Adipocyte (in vitro differentiated cells): ENCODE measurements at regions not wholly inside any gene's neighbourhood (a gene's known extent, or its start where the extent isn't known, plus 50 kb on each side); places are given as distances from the start of the nearest gene placed in this dataset.
A peak's percentile ranks its signal among the peaks of the same experiment; 100 is the strongest.

ENCODE experiments used
- DNase-seq: peaks from one replicate; pipeline ENCODE4 v3.0.0-alpha.2; 2015; ENCODE audit warnings: low read depth
- H3K27me3 ChIP-seq: replicated peaks from 2 replicates; pipeline ENCODE4 v1.7.0; 2013; ENCODE audit warnings: mild to moderate bottlenecking, low read length, moderate library complexity; ENCODE audit not compliant: control insufficient read depth, insufficient read depth
- H3K36me3 ChIP-seq: 2 replicates; pipeline ENCODE4 v1.7.0; 2013; ENCODE audit warnings: low read length, mild to moderate bottlenecking, moderate library complexity; ENCODE audit not compliant: control insufficient read depth, insufficient read depth, severe bottlenecking
- H3K4me1 ChIP-seq: 2 replicates; pipeline ENCODE4 v1.7.0; 2013; ENCODE audit warnings: mild to moderate bottlenecking, low read length, moderate library complexity; ENCODE audit not compliant: control insufficient read depth, insufficient read depth
- H3K4me3 ChIP-seq: 2 replicates; pipeline ENCODE4 v1.7.0; 2013; ENCODE audit warnings: mild to moderate bottlenecking, low read length, moderate library complexity
- H3K9ac ChIP-seq: 2 replicates; pipeline ENCODE4 v1.7.0; 2013; ENCODE audit warnings: mild to moderate bottlenecking, low read length, moderate library complexity
- H3K9me3 ChIP-seq: 2 replicates; pipeline ENCODE4 v1.7.0; 2013; ENCODE audit warnings: mild to moderate bottlenecking, low read length, moderate library complexity; ENCODE audit not compliant: control insufficient read depth

DNA sequence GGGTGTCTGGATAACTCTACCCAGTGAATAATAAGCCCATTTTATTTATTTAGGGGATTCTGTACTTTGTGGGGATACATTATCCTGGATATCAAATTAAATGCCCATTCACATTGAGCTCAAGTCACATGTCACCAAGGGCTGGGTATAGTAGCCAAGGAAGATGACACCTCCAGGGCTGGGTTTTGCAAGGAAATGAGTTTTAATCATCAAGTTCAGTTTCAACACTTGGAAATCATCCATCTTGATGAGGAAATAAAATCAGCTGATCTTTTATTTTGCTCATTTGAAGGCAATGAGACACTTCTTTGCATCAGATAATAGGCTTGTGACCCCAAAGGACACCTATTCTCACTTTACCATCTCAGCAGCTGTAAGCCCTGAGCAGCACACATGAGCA lies 80.0 kb upstream of the TNR start:
- no peak for DNase-seq
- no peaks in the 10 kb centered on the region for H3K27me3 ChIP-seq
- no peak overlapping the region for H3K9ac ChIP-seq
- H3K9me3 ChIP-seq = no peaks in the 10 kb centered on the region
- H3K36me3 ChIP-seq = no peaks in the 10 kb centered on the region
- H3K4me3 ChIP-seq = no peak overlapping the region
- peaks cover 20% of the 10 kb centered on the region for H3K4me1 ChIP-seq

DNA sequence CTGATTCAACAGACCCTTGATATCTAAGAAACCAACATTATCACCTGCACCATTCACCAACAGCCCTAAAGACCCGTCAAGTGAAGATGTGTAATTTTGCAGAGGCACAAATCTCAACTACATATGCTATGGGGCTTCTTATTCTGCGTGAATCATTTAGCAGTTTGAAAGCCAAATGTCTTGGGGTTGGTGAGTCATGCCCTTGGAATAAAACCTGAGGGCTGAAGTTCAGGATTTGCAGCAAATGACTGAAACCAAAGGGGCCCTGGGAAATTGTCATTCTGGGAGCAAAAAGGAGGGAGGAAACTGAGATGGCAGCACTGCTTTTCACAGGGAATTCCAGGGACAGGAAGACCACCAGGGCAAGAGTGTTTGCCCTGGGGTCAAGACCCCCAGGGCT lies 79.2 kb upstream of the TNR start:
- H3K4me1 ChIP-seq = peaks cover 20% of the 10 kb centered on the region
- no peaks in the 10 kb centered on the region for H3K27me3 ChIP-seq
- H3K9ac ChIP-seq = peak overlapping the region; percentile 26
- DNase-seq = peak; percentile 27
- H3K36me3 ChIP-seq = no peaks in the 10 kb centered on the region
- H3K9me3 ChIP-seq = no peaks in the 10 kb centered on the region
- no peak overlapping the region for H3K4me3 ChIP-seq

DNA sequence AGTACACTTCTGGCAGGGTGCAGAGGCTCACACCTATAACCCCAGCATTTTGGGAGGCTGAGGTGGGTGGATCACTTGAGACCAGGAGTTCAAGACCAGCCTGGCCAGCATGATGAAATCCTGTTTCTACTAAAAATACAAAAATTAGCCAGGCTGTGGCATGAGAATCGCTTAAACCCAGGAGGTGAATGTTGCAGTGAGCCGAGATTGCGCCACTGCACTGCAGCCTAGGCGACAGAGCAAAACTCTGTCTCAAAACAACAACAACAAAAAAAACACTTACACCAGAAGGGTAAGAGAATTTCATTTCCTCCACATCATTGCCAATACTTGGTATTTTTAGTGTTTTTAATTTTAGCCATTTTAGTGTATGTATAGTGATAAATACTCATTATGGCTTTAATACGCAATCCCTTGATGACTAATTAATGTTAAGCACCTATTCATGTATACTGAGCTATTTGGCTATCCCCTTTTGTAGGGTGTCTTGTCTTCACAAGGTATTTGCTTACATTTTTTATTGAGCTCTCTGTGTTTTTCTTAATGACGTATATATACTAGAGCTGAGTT lies 77.1 kb upstream of the TNR start:
- Histone ChIP-seq H3K9me3 (no peaks in the 10 kb centered on the region), H3K27me3 (no peaks in the 10 kb centered on the region), H3K36me3 (no peaks in the 10 kb centered on the region), H3K9ac (no peak overlapping the region), H3K4me3 (no peak overlapping the region), H3K4me1 (peaks cover 20% of the 10 kb centered on the region)
- DNase-seq = no peak

DNA sequence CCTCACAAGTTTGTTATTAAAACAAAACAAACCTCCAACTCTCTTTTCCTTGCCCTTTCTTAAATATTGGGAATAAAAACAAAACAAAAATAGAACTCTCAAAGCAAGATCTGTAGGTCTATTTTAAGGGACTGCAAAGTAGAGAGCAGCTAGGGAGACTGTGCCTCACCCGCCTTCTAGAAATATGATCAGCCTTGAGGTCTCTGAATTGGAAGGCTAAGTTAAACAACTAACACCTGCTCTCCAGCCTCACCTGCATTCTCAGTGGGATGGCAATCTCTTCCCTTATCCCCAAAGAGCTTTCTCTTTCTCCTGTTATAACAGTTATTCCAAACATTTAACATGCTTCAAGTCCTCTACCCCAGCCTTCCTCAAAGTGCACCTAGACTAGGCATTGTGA lies 75.5 kb upstream of the TNR start:
- Histone ChIP-seq H3K36me3 (no peaks in the 10 kb centered on the region), H3K27me3 (no peaks in the 10 kb centered on the region), H3K9ac (no peak overlapping the region), H3K9me3 (no peaks in the 10 kb centered on the region), H3K4me3 (no peak overlapping the region), H3K4me1 (peaks cover 19% of the 10 kb centered on the region)
- DNase-seq = no peak

DNA sequence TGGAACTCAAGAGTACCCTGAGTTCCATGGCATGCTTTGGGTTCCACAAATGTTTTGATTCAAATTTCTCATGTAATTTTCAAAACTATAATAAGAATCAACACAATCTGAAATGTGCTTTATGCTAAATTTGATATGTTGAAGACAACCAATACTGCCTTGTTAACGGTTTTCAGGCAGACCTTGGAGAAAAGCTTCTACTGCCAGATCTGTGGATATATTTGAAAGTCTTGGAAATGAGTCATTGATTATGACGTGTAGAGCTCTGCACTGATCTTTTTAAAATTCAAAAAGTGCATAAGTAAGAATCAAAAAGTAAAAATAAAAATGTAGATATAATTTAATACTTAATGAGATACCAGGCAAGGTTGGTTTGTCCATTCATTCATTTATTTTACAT lies 74.0 kb upstream of the TNR start:
- no peaks in the 10 kb centered on the region for H3K36me3 ChIP-seq

DNA sequence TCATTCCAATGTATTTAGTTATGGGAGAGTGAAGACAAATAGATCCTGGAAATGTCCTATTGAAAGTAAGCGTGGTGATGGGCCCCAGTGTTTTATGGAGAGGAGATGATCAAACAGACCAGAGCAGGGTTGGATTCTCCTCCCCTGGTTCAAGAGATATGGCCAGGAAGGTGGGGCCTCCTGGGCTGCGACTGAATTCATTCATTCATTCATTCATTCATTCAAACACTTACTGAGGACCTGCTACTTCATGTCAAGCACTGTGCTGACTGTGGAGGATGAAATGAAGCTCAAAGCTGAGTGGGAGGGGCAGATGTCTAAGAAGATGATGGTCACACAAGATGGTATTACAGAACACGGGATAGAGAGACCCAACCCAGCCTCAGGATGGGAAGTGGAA lies 71.5 kb upstream of the TNR start:
- H3K27me3 ChIP-seq = no peaks in the 10 kb centered on the region
- no peaks in the 10 kb centered on the region for H3K4me1 ChIP-seq
- H3K9me3 ChIP-seq = peaks cover 3% of the 10 kb centered on the region
- no peaks in the 10 kb centered on the region for H3K36me3 ChIP-seq
- no peak overlapping the region for H3K4me3 ChIP-seq
- no peak for DNase-seq
- no peak overlapping the region for H3K9ac ChIP-seq

More for the DNA sequence above, 74.0 kb upstream of the TNR start:
- Histone ChIP-seq H3K27me3 (no peaks in the 10 kb centered on the region), H3K4me3 (no peak overlapping the region), H3K9ac (no peak overlapping the region), H3K9me3 (peaks cover 1% of the 10 kb centered on the region), H3K4me1 (peaks cover 4% of the 10 kb centered on the region)
- no peak for DNase-seq

DNA sequence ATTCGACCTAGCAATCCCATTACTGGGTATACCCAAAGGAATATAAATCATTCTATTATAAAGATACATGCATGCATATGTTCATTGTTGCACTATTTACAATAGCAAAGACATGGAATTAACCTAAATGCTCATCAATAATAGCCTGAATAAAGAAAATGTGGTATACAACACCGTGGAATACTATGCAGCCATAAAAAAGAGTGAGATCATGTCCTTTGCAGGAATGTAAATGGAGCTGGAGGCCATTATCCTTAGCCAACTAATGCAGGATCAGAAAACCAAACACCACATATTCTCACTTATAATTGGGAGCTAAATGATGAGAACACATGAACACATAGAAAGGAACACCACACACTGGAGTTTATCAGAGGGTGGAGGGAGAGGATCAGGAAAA lies 69.5 kb upstream of the TNR start:
- no peak for DNase-seq

DNA sequence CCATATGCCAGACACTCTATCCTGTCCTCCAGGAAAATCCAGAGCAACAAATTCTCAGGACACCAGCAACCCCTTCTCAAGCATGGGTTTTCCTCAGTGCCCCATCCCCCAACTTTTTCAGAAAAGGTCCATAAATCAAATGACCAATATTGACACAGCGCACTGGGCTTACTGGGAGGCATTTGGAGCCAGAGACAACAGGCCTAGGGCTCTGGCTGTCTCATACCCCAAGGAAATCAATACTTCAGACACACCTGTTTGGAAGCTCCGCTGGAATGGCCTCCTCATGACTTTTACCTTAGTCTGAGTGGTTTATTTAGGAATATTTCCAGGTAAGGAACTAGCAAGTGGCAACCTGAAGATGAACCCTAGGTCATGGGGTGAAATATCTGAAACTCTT lies 66.9 kb upstream of the TNR start:
- H3K27me3 ChIP-seq = peaks cover 4% of the 10 kb centered on the region
- H3K4me1 ChIP-seq = no peaks in the 10 kb centered on the region
- H3K9me3 ChIP-seq = peaks cover 3% of the 10 kb centered on the region
- no peaks in the 10 kb centered on the region for H3K36me3 ChIP-seq
- H3K9ac ChIP-seq = no peak overlapping the region
- no peak overlapping the region for H3K4me3 ChIP-seq
- DNase-seq = no peak

More for the DNA sequence above, 69.5 kb upstream of the TNR start:
- H3K9me3 ChIP-seq = peaks cover 3% of the 10 kb centered on the region
- H3K4me1 ChIP-seq = no peaks in the 10 kb centered on the region
- peaks cover 4% of the 10 kb centered on the region for H3K27me3 ChIP-seq
- no peak overlapping the region for H3K9ac ChIP-seq
- H3K4me3 ChIP-seq = no peak overlapping the region
- H3K36me3 ChIP-seq = no peaks in the 10 kb centered on the region

DNA sequence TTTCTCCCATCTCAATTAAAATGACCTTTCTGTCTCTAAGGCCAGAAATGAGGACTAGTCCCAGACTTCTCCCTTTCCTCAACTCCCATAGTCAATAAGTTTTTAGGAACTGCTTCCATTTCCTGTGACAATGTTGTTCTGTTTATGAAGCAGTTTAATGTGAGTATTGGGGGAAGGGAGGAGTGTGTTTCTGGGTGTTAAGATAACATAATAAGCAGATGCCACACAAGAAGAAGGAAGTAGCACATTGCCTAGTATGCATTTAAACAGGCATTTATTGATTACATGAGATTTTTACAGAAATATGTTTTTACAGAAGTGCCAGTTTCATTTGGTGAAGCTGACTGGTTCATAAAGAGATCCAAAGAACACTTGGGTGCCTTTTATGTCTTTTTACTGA lies 65.6 kb upstream of the TNR start:
- Histone ChIP-seq H3K36me3 (no peaks in the 10 kb centered on the region), H3K4me1 (no peaks in the 10 kb centered on the region), H3K27me3 (peaks cover 4% of the 10 kb centered on the region), H3K9ac (no peak overlapping the region), H3K9me3 (peaks cover 3% of the 10 kb centered on the region), H3K4me3 (no peak overlapping the region)
- no peak for DNase-seq

DNA sequence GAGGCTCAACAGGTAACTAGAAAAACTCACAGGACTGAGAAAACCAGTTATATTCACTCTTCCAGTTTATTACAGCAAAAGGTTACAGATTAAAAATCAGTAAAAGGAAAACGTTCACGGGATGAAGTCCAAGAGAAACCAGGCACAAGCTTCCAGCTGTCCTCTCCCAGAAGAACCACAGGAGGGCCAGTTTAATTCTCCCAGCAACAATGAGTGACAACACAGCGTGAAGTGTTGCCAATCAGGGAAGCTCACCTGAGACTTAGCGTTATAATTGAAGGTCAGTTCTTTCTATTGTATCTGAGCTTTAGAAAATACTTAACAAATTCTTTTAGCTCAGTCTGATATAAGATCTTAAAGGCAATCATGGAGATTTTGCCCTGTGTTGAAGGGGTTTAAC lies 65.2 kb upstream of the TNR start:
- H3K4me1 ChIP-seq = no peaks in the 10 kb centered on the region
- no peak for DNase-seq
- H3K36me3 ChIP-seq = no peaks in the 10 kb centered on the region
- peaks cover 3% of the 10 kb centered on the region for H3K9me3 ChIP-seq
- peaks cover 4% of the 10 kb centered on the region for H3K27me3 ChIP-seq
- H3K9ac ChIP-seq = no peak overlapping the region
- H3K4me3 ChIP-seq = no peak overlapping the region

DNA sequence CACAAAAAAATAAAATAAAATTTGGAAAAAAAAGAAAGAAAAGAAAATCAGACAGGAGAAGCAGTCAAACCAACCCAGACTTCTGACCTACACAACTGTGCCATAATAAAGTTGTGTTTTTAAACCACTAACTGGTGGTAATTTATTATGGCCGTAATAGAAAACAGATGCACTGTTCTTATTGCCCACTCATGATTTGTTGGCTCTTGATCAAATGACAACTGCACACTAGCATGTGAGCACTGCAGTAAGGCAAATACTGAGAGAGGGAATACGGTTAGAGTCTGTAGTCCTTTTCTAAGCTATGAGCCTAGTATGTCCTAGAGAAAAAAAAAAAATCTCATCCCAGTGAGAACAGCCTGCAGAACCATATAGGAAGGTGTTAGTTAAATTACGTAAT lies 61.2 kb upstream of the TNR start:
- H3K9ac ChIP-seq = no peak overlapping the region
- H3K27me3 ChIP-seq = peaks cover 9% of the 10 kb centered on the region
- no peaks in the 10 kb centered on the region for H3K4me1 ChIP-seq
- no peak for DNase-seq
- H3K36me3 ChIP-seq = no peaks in the 10 kb centered on the region
- H3K9me3 ChIP-seq = no peaks in the 10 kb centered on the region
- H3K4me3 ChIP-seq = no peak overlapping the region

DNA sequence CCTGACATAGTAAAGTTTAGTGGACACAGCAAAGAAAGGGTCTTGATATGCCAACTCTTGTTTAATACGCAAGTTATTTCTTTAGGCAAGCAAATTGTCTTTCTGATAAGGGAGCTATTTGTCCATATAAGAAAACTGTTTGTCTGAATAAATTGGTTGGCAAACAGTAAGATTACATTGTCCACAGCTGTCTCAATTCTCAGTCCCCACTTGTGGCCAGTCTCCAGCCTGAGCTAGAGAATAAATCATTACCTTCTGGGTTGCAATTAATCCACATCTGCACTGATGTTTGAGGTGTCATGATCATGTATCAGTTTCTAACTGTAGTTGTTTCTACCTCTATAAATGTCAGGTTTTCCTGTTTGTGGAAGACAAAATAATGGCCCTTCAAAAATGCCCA lies 60.0 kb upstream of the TNR start:
- no peaks in the 10 kb centered on the region for H3K4me1 ChIP-seq
- no peak for DNase-seq
- no peak overlapping the region for H3K4me3 ChIP-seq
- peaks cover 6% of the 10 kb centered on the region for H3K27me3 ChIP-seq
- H3K36me3 ChIP-seq = no peaks in the 10 kb centered on the region
- no peaks in the 10 kb centered on the region for H3K9me3 ChIP-seq
- no peak overlapping the region for H3K9ac ChIP-seq
